EL (cell line): ENCODE measurements at regions not wholly inside any gene's neighbourhood (a gene's known extent, or its start where the extent isn't known, plus 50 kb on each side); places are given as distances from the start of the nearest gene placed in this dataset.

Experiments
- DNase-seq: peaks from one replicate; pipeline ENCODE4 v3.0.0-alpha.2; 2016

- no peak for DNase-seq
Observed at GRCh38 chrX:39150621-39151020, 349.4 kb downstream of the MID1IP1 start.

DNA sequence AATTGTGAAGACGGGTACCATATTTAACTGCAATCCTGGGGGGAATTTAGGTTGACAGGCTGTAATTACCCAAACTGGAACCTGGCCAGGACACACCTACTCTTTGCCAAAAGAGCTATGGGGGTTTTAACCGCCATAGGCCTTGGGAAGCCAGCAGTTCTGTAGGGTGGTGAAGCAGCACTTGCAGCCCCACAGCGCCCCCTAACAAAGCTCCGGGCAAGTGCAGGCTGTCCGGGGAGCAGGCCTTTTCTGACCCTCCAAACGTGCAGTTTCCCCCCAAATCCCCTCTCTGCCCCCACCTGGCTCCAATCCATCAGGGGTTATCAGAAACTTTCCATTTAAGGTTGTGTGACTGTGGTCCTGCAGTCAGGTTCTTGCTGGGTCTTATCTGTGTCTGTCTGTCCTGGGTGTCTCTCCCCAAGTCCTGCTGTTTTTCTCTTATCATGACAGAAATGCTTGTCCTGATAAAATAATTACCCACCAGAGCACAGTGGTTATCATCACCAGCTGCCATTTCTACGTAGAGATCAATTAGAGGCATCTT is 350.9 kb downstream of the MID1IP1 start:
- no peak for DNase-seq

GRCh38 chrX:39156051-39156450 is 354.8 kb downstream of the MID1IP1 start:
- DNase-seq, result no peak

DNA sequence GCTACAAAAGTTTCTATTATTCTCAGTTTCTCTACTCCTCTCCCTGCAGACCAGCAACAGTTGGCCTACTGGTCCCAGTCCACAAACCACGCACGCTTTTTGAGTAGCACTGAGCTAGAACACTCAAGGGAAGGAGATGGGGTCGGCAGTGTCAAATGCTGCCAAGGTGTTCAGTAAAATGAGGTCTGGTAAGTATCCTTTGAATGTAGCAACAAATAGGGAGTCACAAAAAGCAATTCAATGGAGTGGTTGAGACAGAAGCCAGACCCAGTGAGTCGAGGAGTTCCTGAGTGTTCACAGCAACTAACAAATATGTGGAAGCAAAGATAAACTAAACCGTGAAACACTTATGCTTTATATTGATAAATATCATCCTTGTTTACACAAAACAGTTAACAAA is 355.7 kb downstream of the MID1IP1 start:
- DNase-seq, result no peak

DNA sequence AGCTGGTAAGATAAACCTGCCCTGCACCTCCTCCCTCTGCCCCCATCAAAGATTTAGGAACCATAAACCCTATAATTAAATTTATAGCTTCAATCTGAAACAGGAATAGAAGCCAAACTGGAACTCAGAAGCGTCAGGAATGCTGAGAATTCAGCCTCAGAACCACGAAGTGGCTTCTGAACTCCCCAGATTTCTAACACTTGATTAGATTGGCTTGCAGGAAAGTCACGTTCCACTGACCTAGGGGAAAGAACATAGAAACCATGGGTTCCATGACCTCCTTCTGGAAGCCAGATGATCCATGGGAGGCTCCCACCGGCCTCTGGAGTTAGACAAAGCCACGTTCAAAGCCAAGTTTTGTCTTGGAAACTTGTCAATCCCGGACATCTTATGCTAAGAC is 356.5 kb downstream of the MID1IP1 start:
- DNase-seq, result no peak

- peak; percentile 25 for DNase-seq
Observed at GRCh38 chrX:39158801-39159657, 357.8 kb downstream of the MID1IP1 start.

DNA sequence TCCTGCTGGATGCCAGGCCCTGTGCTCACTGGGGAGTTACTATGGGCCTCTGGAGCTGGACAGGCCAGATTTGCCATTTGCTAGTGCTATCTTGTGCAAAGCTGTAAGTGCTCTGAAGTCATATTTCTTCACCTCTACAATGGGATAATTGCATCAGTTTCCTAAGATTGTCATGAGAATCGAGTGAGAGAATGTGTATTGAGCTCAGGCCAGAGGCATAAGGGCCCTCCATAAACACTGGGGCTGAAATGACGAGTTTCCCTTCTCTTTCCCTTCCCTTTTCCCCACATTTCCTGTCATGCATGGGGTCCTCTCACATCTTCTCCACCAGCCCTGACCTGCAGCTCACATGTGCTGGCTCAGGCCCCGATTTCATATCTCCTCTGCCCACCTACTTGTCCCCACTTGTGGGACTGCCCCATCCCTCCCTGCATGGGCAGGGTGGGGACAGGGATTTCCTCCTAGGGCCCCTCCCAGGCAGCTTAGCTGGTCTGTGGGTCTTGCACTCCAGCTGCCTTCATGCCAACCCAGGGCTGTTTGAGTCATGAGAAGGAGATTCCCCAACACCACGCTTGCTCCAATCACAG is 358.8 kb downstream of the MID1IP1 start:
- no peak for DNase-seq

DNA sequence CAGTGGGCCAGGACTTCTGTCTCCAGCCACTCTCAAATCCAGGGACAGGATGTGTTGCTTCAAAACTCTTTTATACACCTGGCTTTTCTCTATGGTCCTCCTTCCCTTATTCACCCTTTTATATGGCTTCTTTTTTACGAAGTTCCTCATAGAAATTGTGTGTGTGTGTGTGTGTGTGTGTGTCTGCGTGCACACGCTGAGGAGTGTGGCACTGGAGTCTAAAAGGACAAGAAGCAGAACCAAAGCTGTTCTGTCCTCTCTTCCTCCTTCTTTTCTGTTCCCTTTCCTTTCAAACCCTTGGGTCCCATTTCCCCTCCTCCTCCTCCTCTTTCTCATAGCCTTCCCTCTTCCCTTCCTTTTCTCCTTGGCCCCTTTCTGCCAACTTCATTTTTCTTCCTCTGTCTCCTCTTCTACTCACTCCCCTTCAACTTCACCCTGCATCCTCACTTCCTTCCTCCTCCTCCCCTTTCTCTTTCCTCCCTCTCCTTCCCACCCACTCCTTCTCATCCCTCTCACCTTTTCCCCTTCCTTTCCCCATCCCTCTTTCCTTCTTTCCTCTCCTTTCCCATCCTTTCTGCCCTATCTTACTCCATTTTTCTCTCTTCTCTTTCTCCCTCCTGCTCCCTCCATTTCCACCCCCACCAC is 360.5 kb downstream of the MID1IP1 start:
- no peak for DNase-seq

DNA sequence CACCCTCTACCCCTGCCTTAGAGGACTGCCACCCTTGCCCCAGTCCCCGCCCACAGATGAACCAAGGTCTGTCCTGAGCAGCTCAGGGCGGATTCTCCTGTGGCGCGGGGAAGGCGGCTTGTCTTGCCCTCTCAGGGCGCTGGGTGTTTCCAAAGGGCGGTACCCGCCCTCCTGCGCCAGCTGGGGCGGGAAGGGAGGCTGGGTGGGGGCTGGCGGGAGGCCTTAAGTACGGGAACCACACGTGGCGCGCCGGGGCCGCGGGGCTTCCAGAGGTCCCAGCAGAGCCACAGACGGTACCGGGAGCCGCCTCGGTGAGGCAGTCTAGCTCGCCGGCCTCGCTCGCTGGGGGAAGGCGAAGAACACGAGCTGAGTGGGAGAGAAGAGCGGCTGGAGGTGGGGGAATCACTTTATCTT is 361.1 kb downstream of the MID1IP1 start:
- DNase-seq, result no peak

DNA sequence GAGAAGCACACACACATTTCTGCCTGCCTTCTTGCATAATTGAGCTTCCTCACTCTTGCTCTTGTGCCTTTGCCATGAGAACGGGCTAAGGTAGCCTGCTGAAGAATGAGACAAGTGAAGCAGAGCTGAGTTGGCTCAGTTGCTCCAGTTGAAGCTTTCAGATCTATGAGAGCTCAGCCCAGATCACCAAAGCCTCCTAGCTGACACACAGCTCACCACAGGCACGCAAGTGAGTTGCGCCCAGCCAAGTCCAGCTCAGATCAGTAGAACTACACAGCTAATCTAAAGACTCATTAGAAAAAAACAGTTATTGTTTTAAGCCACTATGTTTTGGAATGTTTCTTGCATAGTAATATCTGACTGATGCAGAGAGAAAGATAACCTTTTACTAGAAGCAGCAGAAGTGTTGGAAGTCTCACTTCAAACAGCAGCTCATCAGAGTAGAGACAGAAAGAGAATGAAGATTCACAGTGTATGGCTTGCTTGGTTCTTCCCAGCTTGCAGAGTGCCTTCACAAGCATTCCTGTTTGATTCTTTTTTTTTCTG is 362.4 kb downstream of the MID1IP1 start:
- no peak for DNase-seq

DNA sequence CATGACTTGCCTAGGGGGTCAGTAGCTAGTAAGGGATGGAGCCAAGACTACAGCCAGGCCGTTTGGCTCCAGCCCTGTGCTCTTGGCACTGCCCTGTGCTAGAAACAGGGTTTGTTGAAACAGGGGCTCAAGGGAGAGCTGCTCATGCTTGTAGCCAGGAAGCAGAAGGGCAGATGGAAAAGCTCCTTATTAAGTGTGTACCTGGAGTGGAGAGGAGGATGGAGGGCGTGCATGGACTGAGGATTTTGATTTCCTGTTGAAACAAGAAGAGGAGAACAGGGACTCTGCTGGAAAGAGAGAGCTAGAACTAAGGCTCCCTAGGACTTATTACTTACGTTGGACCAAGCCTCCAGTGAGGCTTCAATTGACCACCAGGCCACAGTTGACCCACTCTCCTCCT is 363.0 kb downstream of the MID1IP1 start:
- DNase-seq, result no peak

DNA sequence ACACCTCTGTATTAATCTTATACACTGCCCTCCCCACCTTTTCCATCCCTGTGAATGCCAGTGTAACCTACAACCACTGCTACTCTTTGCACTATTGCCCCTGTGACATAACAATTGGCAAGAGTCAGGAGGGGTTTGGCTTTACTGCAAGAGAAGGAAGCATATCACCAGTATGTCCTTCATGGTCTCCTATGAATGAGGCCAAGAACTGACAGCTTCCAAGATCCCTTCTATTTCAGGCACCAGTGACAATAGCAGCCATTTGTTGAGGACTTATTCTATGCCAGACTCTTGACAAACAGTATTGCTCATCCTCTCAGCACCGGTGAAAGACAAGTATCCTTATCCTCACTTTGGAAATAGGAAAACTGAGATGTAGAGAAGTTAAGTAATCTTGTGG is 363.9 kb downstream of the MID1IP1 start:
- DNase-seq, result no peak

DNA sequence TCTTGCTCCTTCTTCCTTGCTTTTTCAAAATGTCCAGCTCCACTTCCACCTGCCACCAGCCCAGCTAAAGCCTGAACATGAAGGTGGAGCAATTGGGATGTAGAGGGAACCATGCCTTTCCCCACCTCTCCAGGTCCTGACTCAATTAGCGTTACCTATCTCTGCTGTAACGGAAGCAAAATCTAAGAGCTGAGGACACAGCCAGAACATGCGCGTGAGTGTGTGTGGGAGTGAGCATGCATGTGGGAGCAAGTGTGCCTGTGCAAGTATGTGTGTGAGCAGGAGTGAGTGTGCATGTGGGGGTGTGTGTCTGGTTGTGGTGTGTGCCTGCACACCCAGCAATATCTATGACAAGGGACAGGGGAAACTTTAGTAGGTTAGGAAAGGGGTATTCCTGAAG is 364.5 kb downstream of the MID1IP1 start:
- DNase-seq, result no peak

DNA sequence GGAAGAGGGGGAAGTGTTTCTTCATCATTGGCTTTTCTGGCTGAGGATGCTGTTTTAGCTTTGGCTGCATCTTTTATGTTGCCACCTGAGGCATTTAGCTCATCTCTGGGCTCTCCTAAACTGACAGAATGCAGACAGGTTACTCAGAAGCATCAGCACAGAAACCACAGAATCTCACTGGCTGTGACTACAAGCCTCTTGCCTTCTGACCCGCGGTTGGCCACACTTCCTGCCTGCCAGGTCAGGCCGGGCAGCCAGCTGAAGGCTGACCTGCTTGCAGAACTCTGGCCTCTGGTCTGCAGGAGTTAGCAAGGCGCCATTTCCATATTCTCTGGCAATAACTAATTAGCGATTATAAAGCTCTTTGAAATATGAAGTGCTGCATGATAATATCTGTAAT is 366.5 kb downstream of the MID1IP1 start:
- no peak for DNase-seq

DNA sequence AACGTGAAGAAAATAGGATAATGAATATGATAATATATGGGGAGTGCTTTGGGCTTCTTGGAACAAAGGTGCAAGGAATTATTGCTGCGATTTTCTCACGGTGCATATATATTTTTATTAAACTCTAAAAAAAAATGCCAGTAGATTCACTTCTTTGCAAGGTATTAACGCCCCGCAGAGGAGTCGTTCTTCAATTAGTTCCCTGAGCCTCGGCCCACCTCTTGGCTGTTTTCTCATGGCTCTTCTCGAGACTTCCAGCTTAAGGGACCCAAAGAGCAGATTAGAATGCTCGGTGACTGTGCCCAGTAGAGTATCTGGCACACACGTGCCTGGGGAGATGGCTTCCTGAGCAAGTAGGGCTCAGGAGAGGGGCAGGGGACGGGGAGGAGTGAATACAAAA is 367.4 kb downstream of the MID1IP1 start:
- no peak for DNase-seq

DNA sequence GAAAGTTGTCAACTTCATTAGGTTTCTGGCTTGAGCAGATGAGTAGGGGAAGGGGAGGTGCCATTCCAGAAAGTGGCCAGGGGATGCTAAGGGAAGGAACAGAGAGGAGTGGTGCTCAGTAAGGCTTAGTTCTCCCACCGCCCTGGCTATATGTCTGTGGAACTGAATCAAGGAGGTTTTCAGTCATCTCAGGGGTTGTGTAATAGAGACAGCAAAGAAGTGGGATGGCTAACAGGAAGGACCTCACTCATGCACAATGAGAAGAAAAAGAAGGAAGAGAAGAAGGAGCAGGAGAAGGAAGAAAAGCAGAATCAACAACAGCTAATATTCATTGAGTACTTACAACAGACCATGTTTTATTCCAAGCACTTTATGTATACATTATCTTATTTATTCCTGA is 368.7 kb downstream of the MID1IP1 start:
- DNase-seq, result no peak

DNA sequence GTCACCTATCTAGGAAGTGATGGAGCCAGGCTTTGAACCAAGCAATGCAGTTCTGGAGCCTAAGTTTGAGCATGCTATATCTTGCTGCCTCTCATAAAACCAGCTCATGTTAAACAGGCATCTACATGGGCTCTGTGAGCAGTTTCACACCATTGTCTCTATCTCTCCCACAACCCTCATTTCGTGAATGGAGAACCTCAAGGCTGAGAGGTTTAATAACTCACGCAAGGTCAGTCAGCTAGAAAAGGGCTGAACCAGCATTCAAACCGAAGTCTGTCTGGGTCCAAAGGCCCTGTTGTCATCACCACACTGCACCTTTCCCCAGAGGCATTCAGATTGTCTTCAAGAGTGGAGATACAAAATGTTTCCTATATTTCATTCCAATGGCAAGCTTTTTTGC is 369.2 kb downstream of the MID1IP1 start:
- DNase-seq, result no peak

GRCh38 chrX:39171686-39172085 is 370.4 kb downstream of the MID1IP1 start:
- DNase-seq, result no peak

DNA sequence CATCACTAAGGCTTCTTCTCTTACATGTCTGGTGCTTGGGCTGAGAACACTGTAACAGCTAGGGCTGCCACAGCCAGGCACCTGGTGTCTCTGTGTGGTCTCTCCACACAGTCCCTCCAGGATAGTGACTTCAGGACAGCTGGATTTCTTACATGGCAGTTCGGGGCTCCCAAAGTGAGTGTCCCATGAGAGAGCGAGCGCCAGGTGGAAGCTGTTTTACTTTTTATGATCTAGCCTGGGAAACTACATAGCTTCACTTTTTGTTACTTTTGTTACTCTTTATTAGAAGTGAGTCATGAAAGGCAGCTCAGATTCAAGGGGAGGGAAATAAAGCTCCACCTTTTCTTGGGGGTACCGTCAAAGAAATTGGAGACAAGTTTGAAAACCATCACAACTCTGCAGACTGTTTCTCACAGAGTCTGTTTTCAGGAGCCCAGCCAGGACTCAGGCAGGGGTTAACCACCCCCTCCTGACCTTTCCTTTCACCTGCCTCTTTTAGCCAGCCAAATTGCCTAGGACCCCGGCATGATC is 373.0 kb downstream of the MID1IP1 start:
- DNase-seq, result no peak

DNA sequence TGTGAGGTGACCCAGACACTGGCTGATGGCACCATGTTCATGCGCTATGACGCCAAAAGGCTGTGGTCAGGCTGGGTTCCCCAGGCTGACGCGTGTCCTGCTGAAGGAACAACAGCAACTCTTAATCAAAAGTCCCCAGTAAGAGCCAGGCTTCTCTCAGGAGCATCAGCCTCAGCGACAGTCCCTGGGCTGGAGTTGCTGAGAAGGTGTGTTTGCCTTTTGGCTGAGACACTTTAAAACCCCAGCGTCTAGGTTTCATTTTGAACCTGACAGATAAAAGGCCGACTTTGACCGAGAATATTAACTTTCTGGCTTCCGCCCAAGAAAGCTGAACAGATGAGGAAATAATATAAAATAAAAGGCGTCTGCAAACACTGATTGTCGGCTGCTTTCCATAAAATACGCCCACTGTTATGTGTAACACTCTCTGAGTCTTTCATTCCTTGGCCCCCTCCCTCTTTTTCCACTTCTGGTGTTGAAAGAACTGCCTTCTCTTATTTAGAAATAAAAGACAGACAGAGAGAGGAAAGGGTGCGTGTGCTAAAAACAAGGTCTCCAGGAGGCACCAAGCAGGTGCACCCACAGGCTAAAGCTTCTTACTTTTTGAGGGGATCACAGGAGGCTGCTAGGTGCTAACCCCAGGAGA is 373.6 kb downstream of the MID1IP1 start:
- DNase-seq, result no peak

DNA sequence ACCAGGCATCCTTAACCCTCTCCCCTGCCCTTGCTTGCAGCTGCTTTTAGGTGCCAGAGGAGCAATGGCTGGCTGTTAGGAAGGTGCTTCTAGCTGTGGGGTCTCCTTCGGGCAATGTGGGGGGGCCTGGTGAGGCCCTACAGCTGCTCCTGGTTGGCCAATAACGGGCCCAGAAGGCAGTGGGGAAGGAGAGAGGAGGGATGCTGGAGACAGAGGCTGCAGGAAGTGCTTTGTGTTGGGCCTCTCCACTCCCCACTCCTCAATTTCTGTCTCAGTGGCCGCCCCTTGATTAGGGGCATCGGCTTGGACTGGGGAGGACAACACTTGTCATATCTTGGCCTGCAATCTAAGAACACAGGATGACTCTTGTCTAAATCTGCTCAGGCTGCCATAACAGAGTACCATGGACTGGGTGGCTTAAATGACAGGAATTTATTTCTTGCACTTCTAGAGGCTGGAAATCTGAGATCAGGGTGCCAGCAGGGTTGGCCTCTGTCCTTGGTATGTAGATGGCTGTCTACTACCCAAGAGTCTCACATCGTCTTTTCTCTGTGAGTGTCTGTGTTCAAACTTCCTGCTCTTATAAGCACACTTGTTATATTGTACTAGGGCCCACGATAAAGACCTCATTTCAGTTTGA is 374.3 kb downstream of the MID1IP1 start:
- no peak for DNase-seq

DNA sequence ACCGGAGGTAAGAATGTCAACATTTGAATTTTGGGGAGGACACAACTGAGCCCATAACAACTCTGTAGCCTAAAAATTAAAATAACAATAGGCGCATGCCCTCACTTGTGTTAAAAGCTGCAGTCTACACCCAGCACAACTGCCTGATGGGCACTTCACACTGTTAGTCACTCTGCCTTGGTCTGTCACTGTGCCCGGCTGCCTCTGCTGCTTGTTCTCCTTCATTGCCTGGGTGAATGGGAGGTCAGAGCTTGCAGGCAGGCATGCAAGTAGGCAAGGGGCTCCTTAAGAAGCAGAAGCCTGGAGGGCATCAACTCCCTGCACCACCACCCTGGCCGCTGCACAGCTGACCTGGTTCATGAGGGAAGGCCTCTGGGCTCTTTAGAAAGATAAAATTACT is 374.8 kb downstream of the MID1IP1 start:
- DNase-seq, result no peak
